ENCODE measurements at regions not wholly inside any gene's neighbourhood (a gene's known extent, or its start where the extent isn't known, plus 50 kb on each side); places are given as distances from the start of the nearest gene placed in this dataset.

DNA sequence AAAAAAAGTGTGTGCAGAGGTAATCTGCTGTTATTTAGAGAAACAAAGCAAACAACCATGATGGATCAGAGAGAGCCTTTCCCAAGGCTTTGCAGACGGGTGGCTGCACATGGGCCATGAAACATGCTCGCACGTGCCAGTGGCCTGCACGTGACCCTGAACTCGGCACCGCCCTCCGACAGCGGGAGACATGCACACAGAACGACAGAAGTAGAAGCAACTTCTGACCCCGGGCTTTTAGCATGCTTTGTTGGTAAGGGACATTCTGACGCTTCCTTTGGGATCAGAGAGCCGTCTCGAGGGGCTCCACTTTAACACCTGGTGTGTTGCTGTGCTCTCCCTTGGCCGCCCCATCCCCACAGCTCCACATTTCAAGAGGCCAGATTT is 112.5 kb downstream of the KCNF1 start:
- intact Hi-C loops (cut with micrococcal nuclease; ENCODE audit: unreplicated experiment) = no loop called here
- POLR2A ChIA-PET = no interaction called here
- TF ChIP-seq, protein P1, sequence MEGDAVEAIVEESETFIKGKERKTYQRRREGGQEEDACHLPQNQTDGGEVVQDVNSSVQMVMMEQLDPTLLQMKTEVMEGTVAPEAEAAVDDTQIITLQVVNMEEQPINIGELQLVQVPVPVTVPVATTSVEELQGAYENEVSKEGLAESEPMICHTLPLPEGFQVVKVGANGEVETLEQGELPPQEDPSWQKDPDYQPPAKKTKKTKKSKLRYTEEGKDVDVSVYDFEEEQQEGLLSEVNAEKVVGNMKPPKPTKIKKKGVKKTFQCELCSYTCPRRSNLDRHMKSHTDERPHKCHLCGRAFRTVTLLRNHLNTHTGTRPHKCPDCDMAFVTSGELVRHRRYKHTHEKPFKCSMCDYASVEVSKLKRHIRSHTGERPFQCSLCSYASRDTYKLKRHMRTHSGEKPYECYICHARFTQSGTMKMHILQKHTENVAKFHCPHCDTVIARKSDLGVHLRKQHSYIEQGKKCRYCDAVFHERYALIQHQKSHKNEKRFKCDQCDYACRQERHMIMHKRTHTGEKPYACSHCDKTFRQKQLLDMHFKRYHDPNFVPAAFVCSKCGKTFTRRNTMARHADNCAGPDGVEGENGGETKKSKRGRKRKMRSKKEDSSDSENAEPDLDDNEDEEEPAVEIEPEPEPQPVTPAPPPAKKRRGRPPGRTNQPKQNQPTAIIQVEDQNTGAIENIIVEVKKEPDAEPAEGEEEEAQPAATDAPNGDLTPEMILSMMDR (IDR thresholded peaks at IDR 0.05; ENCODE audit: insufficient read depth in 1 of 2, low read depth in 1 of 2, low read length in 1 of 2, severe bottlenecking in 1 of 2, unreplicated experiment in 1 of 2) = no peak
- Histone ChIP-seq H3K4me1 (no peaks in the 10 kb centered on the region), H3K4me3 (ENCODE audit: low read depth, low read length) (no peak overlapping the region), H3K27me3 (replicated peaks; ENCODE audit: control insufficient read depth, insufficient read depth, low read length) (no peaks in the 10 kb centered on the region; the same call in 1 of the 2 replicates), H3K9me3 (no peaks in the 10 kb centered on the region), H3K36me3 (ENCODE audit: control insufficient read depth, insufficient read depth, low read length) (no peaks in the 10 kb centered on the region)
- Mint-ChIP-seq H3K9me3 (ENCODE audit: unreplicated experiment) (no peaks in the 10 kb centered on the region), H3K27me3 (ENCODE audit: insufficient read depth, unreplicated experiment) (peaks cover 9% of the 10 kb centered on the region), H3K27ac (ENCODE audit: unreplicated experiment) (no peak overlapping the region), H3K36me3 (ENCODE audit: insufficient read depth, unreplicated experiment) (no peaks in the 10 kb centered on the region), H3K4me3 (ENCODE audit: unreplicated experiment) (no peak overlapping the region), H3K4me1 (ENCODE audit: low read depth, unreplicated experiment) (no peaks in the 10 kb centered on the region)
- no peak for DNase-seq
- CTCF ChIA-PET = no interaction called here
- BruUV-seq (replicated peaks) = no TSS peak

DNA sequence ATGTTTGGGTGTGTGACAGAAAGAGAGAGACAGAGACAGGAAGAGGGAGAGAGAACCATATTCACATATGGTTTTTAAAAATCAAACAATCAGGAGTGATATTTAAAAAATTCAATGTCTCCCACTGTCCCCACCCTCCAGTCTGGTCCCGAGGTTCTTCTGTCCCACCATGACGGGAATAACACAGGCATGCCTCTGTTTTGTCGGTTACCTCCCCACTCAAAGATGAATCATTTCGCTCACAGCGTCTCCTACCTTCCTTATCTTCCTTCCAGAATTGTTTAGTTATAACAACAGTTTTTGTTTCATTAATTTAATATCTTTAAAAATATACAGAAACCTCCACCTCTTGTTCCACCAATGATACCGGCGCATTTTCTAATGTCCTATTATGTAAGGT is 113.0 kb downstream of the KCNF1 start:
- BruUV-seq (replicated peaks) = no TSS peak
- no peaks in the 10 kb centered on the region for H3K4me1 Mint-ChIP-seq (ENCODE audit: low read depth, unreplicated experiment)
- POLR2A ChIA-PET = no interaction called here

DNA sequence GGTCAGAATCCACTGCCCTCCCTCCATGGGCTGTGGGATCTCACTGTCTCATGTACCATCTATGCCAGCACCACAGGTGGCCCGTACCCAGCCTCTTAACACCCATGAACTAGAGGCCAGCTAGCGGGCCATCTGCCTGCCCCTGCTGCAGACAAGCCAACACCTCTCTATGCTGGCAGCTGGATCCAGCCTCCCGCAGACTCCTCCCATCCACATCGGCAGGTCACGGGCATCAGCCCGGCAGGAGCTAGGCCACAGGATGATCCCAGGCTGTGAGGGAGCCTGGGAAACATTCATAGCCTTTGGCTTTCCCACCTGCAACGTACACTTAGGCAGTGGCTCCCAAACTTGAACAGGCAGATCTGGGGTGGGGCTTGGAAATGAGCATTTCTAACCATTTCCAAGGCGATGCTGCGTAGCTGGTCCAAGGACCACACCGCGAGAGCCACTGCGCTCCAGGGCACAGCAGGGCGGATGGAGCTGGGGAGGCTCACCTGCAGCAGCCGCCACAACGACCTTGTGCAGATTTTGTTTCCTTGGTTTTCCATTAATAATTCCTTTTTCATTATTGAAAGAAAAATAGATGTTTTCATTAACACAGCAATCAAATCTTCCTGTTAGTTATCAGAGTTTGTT is 114.7 kb downstream of the KCNF1 start:
- no peak overlapping the region for H3K27ac Mint-ChIP-seq (ENCODE audit: unreplicated experiment)
- no peaks in the 10 kb centered on the region for H3K9me3 Mint-ChIP-seq (ENCODE audit: unreplicated experiment)
- Histone ChIP-seq H3K27me3 (replicated peaks; ENCODE audit: control insufficient read depth, insufficient read depth, low read length) (no peaks in the 10 kb centered on the region; the same call in 1 of the 2 replicates), H3K9me3 (no peaks in the 10 kb centered on the region), H3K36me3 (ENCODE audit: control insufficient read depth, insufficient read depth, low read length) (no peaks in the 10 kb centered on the region), H3K4me1 (no peaks in the 10 kb centered on the region), H3K4me3 (ENCODE audit: low read depth, low read length) (no peak overlapping the region)
- CTCF ChIA-PET = no interaction called here
- H3K4me3 Mint-ChIP-seq (ENCODE audit: unreplicated experiment) = no peak overlapping the region
- H3K36me3 Mint-ChIP-seq (ENCODE audit: insufficient read depth, unreplicated experiment) = no peaks in the 10 kb centered on the region
- BruUV-seq (replicated peaks) = no TSS peak
- no peaks in the 10 kb centered on the region for H3K4me1 Mint-ChIP-seq (ENCODE audit: low read depth, unreplicated experiment)
- H3K27me3 Mint-ChIP-seq (ENCODE audit: insufficient read depth, unreplicated experiment) = peaks cover 2% of the 10 kb centered on the region
- DNase-seq = no peak
- intact Hi-C loops (cut with micrococcal nuclease; ENCODE audit: unreplicated experiment) = no loop called here
- POLR2A ChIA-PET = no interaction called here
- TF ChIP-seq, protein P1 (IDR thresholded peaks at IDR 0.05; ENCODE audit: insufficient read depth in 1 of 2, low read depth in 1 of 2, low read length in 1 of 2, severe bottlenecking in 1 of 2, unreplicated experiment in 1 of 2) = no peak

More for the DNA sequence above, 113.0 kb downstream of the KCNF1 start:
- H3K36me3 Mint-ChIP-seq (ENCODE audit: insufficient read depth, unreplicated experiment) = no peaks in the 10 kb centered on the region
- H3K27ac Mint-ChIP-seq (ENCODE audit: unreplicated experiment) = no peak overlapping the region
- DNase-seq = no peak
- Histone ChIP-seq H3K36me3 (ENCODE audit: control insufficient read depth, insufficient read depth, low read length) (no peaks in the 10 kb centered on the region), H3K4me1 (no peaks in the 10 kb centered on the region), H3K27me3 (replicated peaks; ENCODE audit: control insufficient read depth, insufficient read depth, low read length) (no peaks in the 10 kb centered on the region; the same call in 1 of the 2 replicates), H3K9me3 (no peaks in the 10 kb centered on the region), H3K4me3 (ENCODE audit: low read depth, low read length) (no peak overlapping the region)
- intact Hi-C loops (cut with micrococcal nuclease; ENCODE audit: unreplicated experiment) = no loop called here
- CTCF ChIA-PET = no interaction called here
- no peak overlapping the region for H3K4me3 Mint-ChIP-seq (ENCODE audit: unreplicated experiment)
- no peaks in the 10 kb centered on the region for H3K9me3 Mint-ChIP-seq (ENCODE audit: unreplicated experiment)
- H3K27me3 Mint-ChIP-seq (ENCODE audit: insufficient read depth, unreplicated experiment) = peaks cover 8% of the 10 kb centered on the region
- TF ChIP-seq, protein P1 (IDR thresholded peaks at IDR 0.05; ENCODE audit: insufficient read depth in 1 of 2, low read depth in 1 of 2, low read length in 1 of 2, severe bottlenecking in 1 of 2, unreplicated experiment in 1 of 2) = no peak
